K562 (cell line): ENCODE measurements at regions not wholly inside any gene's neighbourhood (a gene's known extent, or its start where the extent isn't known, plus 50 kb on each side); places are given as distances from the start of the nearest gene placed in this dataset.

ENCODE experiments used
- ATAC-seq: fragments of 200-7000 bp; cut with Tn5 transposase; 3 replicates; pipeline ENCODE4 v1.9.1; 2020; ENCODE audit warnings: moderate library complexity
- BruUV-seq: library from RNA; stranded (reverse); fragments of 400-500 nt; replicated peaks from 2 replicates; lab custom pipeline; 2021; lab: Mats Ljungman, UMichigan
- CTCF ChIA-PET: fragments of 300-600 bp; formaldehyde crosslinking; extraction: SDS; loops from one replicate; lab custom pipeline; 2021; ENCODE audit warnings: low intra/inter-chr PET ratio; lab: Yijun Ruan, JAX
- POLR2A ChIA-PET: fragments of 300-600, 350-650 bp; sonication (Branson Sonifier 250); formaldehyde crosslinking; extraction: SDS; loops from one replicate; lab custom pipeline; 2021; ENCODE audit warnings: antibody characterized with exemption, inconsistent platforms; lab: Yijun Ruan, JAX
- DNase-seq, 4 experiments: peaks; one replicate each; pipeline versions ENCODE4 v3.0.0 to v3.0.0-alpha.2; 2011 to 2018; ENCODE audit warnings: low spot score in 3 of 4, mixed read lengths in 3 of 4; ENCODE audit errors: extremely low read depth in 1 of 4
- FAIRE-seq: peaks from 2 replicates; lab custom pipeline; 2011; peaks lifted over from hg19 to GRCh38; lab: Jason Lieb, UNC
- H2AFZ ChIP-seq: 2 replicates; pipeline ENCODE4 v1.6.0; 2011; ENCODE audit warnings: low read depth, low read length, control low read depth, inconsistent platforms
- H3K27ac ChIP-seq: fragments of 200-600 bp; 3 replicates; pipeline ENCODE4 v1.8.0; 2011; ENCODE audit warnings: low read depth, mild to moderate bottlenecking, control low read depth, inconsistent platforms, low read length, moderate library complexity, mixed read lengths; ENCODE audit errors: extremely low read depth
- H3K27me3 ChIP-seq, 2 experiments: fragments of 300-600 bp in 1 of 2; 2 replicates in 1 of 2; 3 replicates in 1 of 2; pipeline versions ENCODE4 v1.6.0 to v1.8.0; 2011; ENCODE audit warnings: inconsistent platforms in 2 of 2, low read length in 2 of 2, mild to moderate bottlenecking in 1 of 2, mixed read lengths in 1 of 2, moderate library complexity in 1 of 2; ENCODE audit not compliant: control insufficient read depth in 2 of 2, insufficient read depth in 2 of 2
- H3K36me3 ChIP-seq: fragments of 300-600 bp; 3 replicates; pipeline ENCODE4 v1.8.0; 2011; ENCODE audit warnings: mild to moderate bottlenecking, low read length, inconsistent platforms; ENCODE audit not compliant: control insufficient read depth, insufficient read depth
- H3K4me1 ChIP-seq, 2 experiments: fragments of 200-600 bp in 1 of 2; replicated peaks in 1 of 2; 2 replicates in 1 of 2; 3 replicates in 1 of 2; pipeline versions ENCODE4 v1.5.1 to v1.8.0; 2011; ENCODE audit warnings: inconsistent platforms in 2 of 2, low read length in 2 of 2, mild to moderate bottlenecking in 1 of 2, mixed read lengths in 1 of 2, moderate library complexity in 1 of 2; ENCODE audit not compliant: control insufficient read depth in 2 of 2, insufficient read depth in 2 of 2
- H3K4me2 ChIP-seq: 2 replicates; pipeline ENCODE4 v1.6.1; 2011; ENCODE audit warnings: low read length, control low read depth, inconsistent platforms, mixed read lengths; ENCODE audit not compliant: insufficient read depth
- H3K4me3 ChIP-seq: fragments of 200-600 bp; sonication (generic), shearing (Covaris generic); 2 replicates; pipeline ENCODE4 v1.5.1; 2016; ENCODE audit warnings: control low read depth, inconsistent platforms
- H3K79me2 ChIP-seq: fragments of 200-600 bp; 3 replicates; pipeline ENCODE4 v1.8.0; 2011; ENCODE audit warnings: low read length, inconsistent platforms; ENCODE audit not compliant: control insufficient read depth, insufficient read depth
- H3K9ac ChIP-seq, 2 experiments: 2 replicates each; pipeline versions ENCODE4 v1.6.0 to v1.6.1; 2011; ENCODE audit warnings: low read depth in 2 of 2, low read length in 2 of 2, control low read depth in 1 of 2, inconsistent platforms in 1 of 2, mild to moderate bottlenecking in 1 of 2, mixed read lengths in 1 of 2; ENCODE audit not compliant: insufficient read depth in 1 of 2
- H3K9me1 ChIP-seq: one replicate; pipeline ENCODE4 v1.6.0; 2011; ENCODE audit warnings: inconsistent platforms, mild to moderate bottlenecking, low read length, moderate library complexity; ENCODE audit not compliant: control insufficient read depth, insufficient read depth
- H3K9me3 ChIP-seq: replicated peaks from 2 replicates; pipeline ENCODE4 v1.5.1; 2011; ENCODE audit warnings: low read depth, low read length, inconsistent platforms; ENCODE audit not compliant: control insufficient read depth, insufficient read depth
- H4K20me1 ChIP-seq: replicated peaks from 2 replicates; pipeline ENCODE4 v1.6.1; 2011; ENCODE audit warnings: low read length, inconsistent platforms, mixed read lengths; ENCODE audit not compliant: control insufficient read depth, insufficient read depth
- AFF4 ChIP-seq: sonication (generic); formaldehyde crosslinking; IDR thresholded peaks from 2 replicates; pipeline ENCODE4 v1.8.0; 2023; ENCODE audit warnings: mild to moderate bottlenecking, missing genetic modification reagents
- BMI1 ChIP-seq: fragments of 150-350 bp; IDR thresholded peaks from 2 replicates; pipeline ENCODE4 v1.6.1; 2014; ENCODE audit warnings: low read length
- KLF6 ChIP-seq: fragments of 250-450 bp; sonication (Bioruptor Pico); IDR thresholded peaks from 2 replicates; pipeline ENCODE4 v1.4.0; 2020; ENCODE audit warnings: mild to moderate bottlenecking, moderate library complexity, borderline replicate concordance
- NCOA6 ChIP-seq: fragments of 450-650 bp; IDR thresholded peaks from 2 replicates; pipeline ENCODE4 v1.6.1; 2017; ENCODE audit warnings: mild to moderate bottlenecking
- SLC30A9 ChIP-seq: fragments of 250-450 bp; sonication (Bioruptor Pico); IDR thresholded peaks from 2 replicates; pipeline ENCODE4 v1.8.0; 2022; ENCODE audit warnings: mild to moderate bottlenecking, moderate library complexity
- ZBTB43 ChIP-seq: sonication (generic); formaldehyde crosslinking; IDR thresholded peaks from 2 replicates; pipeline ENCODE4 v1.8.0; 2023; ENCODE audit warnings: mild to moderate bottlenecking, missing genetic modification reagents
- ZBTB7A ChIP-seq: IDR thresholded peaks from 2 replicates; pipeline ENCODE4 v1.6.1; 2011; ENCODE audit warnings: low read depth, mild to moderate bottlenecking, low read length, moderate library complexity, borderline replicate concordance; ENCODE audit not compliant: control insufficient read depth
- ZC3H4 ChIP-seq: sonication (generic); formaldehyde crosslinking; IDR thresholded peaks from 2 replicates; pipeline ENCODE4 v1.9.0; 2021; ENCODE audit warnings: missing genetic modification reagents, borderline replicate concordance
- ZHX1 ChIP-seq: fragments of 150-350 bp; conservative IDR thresholded peaks from 2 replicates; pipeline ENCODE4 v1.6.1; 2014; ENCODE audit warnings: low read length
- ZNF239 ChIP-seq: fragments of 250-450 bp; sonication (Bioruptor Pico); IDR thresholded peaks from 2 replicates; pipeline ENCODE4 v1.4.0; 2020; ENCODE audit warnings: mild to moderate bottlenecking
- ZNF507 ChIP-seq: conservative IDR thresholded peaks from 2 replicates; pipeline ENCODE4 v1.6.1; 2017; ENCODE audit warnings: missing genetic modification characterization, missing compliant biosample characterization
- ZNF655 ChIP-seq: fragments of 250-450 bp; sonication (Bioruptor Pico); IDR thresholded peaks from 2 replicates; pipeline ENCODE4 v1.5.0; 2021
- WGBS: fragments of 100-300 bp; shearing (Covaris generic); methylation state at CpG from one replicate; pipeline ENCODE4 v1.1.6; 2016; ENCODE audit warnings: low coverage, mixed read lengths; ENCODE audit not compliant: insufficient coverage; ENCODE audit errors: missing lambda C conversion rate; 5-methylcytosine and 5-hydroxymethylcytosine counted together
- in situ Hi-C: fragments of 300-500 bp; cut with MboI; formaldehyde crosslinking; loops from 4 replicates; pipeline ENCODE4 v1.15.0; 2018; ENCODE audit warnings: inconsistent platforms, mixed read lengths
- intact Hi-C: fragments of 100-400 bp; cut with micrococcal nuclease; formaldehyde crosslinking; loops from 2 replicates; pipeline ENCODE4 v1.14.2; 2022
- TF ChIP-seq, protein P1 (sequence below): fragments of 250-450 bp; sonication (Bioruptor Pico); IDR thresholded peaks from 2 replicates; pipeline ENCODE4 v1.4.0; 2020; ENCODE audit warnings: borderline replicate concordance

DNA sequence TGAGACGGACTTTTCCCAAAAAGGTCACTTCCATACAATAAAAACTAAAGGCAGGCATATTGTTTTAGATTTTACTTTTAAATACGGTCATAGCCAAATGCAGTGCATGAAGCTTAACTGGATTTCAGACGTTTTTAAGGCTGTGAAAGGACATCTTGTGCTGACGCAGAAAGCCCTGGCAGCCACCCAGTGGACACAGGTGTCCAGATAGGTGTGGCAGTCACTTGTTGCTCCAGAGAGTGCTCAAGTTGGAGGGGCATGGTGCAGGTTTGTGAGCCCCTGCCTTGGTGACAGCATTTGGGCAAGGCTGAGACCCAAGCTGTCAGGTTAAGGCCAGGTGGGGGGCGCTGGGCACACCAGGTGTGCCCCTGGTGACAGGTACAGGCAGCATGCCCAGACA lies 135.8 kb upstream of the TBL1X start:
- intact Hi-C loops = no loop called here
- CTCF ChIA-PET = no interaction called here
- no TSS peak for BruUV-seq
- no peak for TF ChIP-seq BMI1
- TF ChIP-seq ZNF507 (tag) = no peak
- TF ChIP-seq AFF4 = no peak
- no peak for TF ChIP-seq ZNF655
- TF ChIP-seq, protein P1, sequence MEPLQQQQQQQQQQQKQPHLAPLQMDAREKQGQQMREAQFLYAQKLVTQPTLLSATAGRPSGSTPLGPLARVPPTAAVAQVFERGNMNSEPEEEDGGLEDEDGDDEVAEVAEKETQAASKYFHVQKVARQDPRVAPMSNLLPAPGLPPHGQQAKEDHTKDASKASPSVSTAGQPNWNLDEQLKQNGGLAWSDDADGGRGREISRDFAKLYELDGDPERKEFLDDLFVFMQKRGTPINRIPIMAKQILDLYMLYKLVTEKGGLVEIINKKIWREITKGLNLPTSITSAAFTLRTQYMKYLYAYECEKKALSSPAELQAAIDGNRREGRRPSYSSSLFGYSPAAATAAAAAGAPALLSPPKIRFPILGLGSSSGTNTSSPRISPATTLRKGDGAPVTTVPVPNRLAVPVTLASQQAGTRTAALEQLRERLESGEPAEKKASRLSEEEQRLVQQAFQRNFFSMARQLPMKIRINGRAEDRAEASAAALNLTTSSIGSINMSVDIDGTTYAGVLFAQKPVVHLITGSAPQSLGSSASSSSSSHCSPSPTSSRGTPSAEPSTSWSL (CRISPR knock-in tag) = no peak
- TF ChIP-seq KLF6 = no peak
- no peak for TF ChIP-seq ZBTB43
- TF ChIP-seq ZC3H4 (CRISPR knock-in tag) = no peak
- no peak for TF ChIP-seq NCOA6
- TF ChIP-seq ZHX1 = no peak
- TF ChIP-seq SLC30A9 (CRISPR knock-in tag) = no peak
- TF ChIP-seq ZBTB7A = no peak
- TF ChIP-seq ZNF239 (CRISPR knock-in tag) = no peak

More for the DNA sequence above, 135.8 kb upstream of the TBL1X start:
- Histone ChIP-seq H3K79me2 (no peaks in the 10 kb centered on the region), H3K27ac (no peak overlapping the region), H3K9ac (no peak overlapping the region), H2AFZ (no peak overlapping the region), H3K36me3 (no peaks in the 10 kb centered on the region), H3K4me3 (no peak overlapping the region), H3K9me3 (no peaks in the 10 kb centered on the region), H3K9me1 (no peaks in the 10 kb centered on the region), H4K20me1 (no peaks in the 10 kb centered on the region), H3K4me2 (no peak overlapping the region), H3K4me1 (peaks cover 0 to 3% of the 10 kb centered on the region in 2 experiments; a peak in 1 of 5 replicates), H3K27me3 (no peaks in the 10 kb centered on the region)
- no peak for FAIRE-seq
- 35% methylated on average over 5 of the region's 5 CpGs for WGBS
- in situ Hi-C loops = no loop called here
- ATAC-seq = no peak
- POLR2A ChIA-PET = no interaction called here
- no peak for DNase-seq
